Tibial nerve (tissue), 4 donors: ENCODE measurements at regions not wholly inside any gene's neighbourhood (a gene's known extent, or its start where the extent isn't known, plus 50 kb on each side); places are given as distances from the start of the nearest gene placed in this dataset.

ENCODE experiments used
- DNase-seq, 2 donors: peaks; one replicate each; pipeline ENCODE4 v3.0.0-alpha.2; 2019; ENCODE audit warnings: low spot score in 2 of 2
- H3K27ac ChIP-seq, 4 donors: fragments of 200-600 bp; sonication (generic) in 3 of 4; one replicate each; pipeline ENCODE4 v1.5.1; 2017 to 2019; ENCODE audit warnings: mild to moderate bottlenecking in 1 of 4
- H3K27me3 ChIP-seq, 2 donors: fragments of 200-600 bp; sonication (generic) in 1 of 2; one replicate each; pipeline versions ENCODE4 v1.5.1 to v1.6.0; 2017 to 2019
- H3K36me3 ChIP-seq, 3 donors: fragments of 200-600 bp; sonication (generic); one replicate each; pipeline ENCODE4 v1.5.1; 2018 to 2019
- H3K4me1 ChIP-seq, 4 donors: fragments of 200-600 bp; sonication (generic) in 3 of 4; one replicate each; pipeline ENCODE4 v1.5.1; 2017 to 2019
- H3K4me3 ChIP-seq, 4 donors: fragments of 200-600 bp; sonication (generic) in 3 of 4; one replicate each; pipeline ENCODE4 v1.5.1; 2017 to 2019; ENCODE audit warnings: mild to moderate bottlenecking in 1 of 4, moderate library complexity in 1 of 4
- H3K9me3 ChIP-seq, 4 donors: fragments of 200-600 bp; sonication (generic) in 3 of 4; one replicate each; pipeline ENCODE4 v1.5.1; 2017 to 2019
- EP300 ChIP-seq, 2 donors: sonication (generic); formaldehyde crosslinking; IDR thresholded peaks; one replicate each; pipeline ENCODE4 v1.6.1; 2017; ENCODE audit warnings: antibody characterized with exemption in 2 of 2, mild to moderate bottlenecking in 1 of 2
- POLR2A ChIP-seq, 2 donors: fragments of 450-650 bp; IDR thresholded peaks; one replicate each; pipeline ENCODE4 v1.6.1; 2017; ENCODE audit warnings: antibody characterized with exemption in 2 of 2, mild to moderate bottlenecking in 2 of 2, moderate library complexity in 2 of 2
- WGBS, 2 donors: methylation state at CpG; one replicate each; pipeline ENCODE4 v1.1.5; 2018; 5-methylcytosine and 5-hydroxymethylcytosine counted together
- TF ChIP-seq, protein P1 (sequence below), 5 experiments: fragments of 200-600 bp in 3 of 5; fragments of 450-650 bp in 2 of 5; sonication (generic) in 3 of 5; IDR thresholded peaks; one replicate each; pipeline ENCODE4 v1.5.1; 2016 to 2019; ENCODE audit warnings: antibody characterized with exemption in 5 of 5, mild to moderate bottlenecking in 3 of 5, moderate library complexity in 2 of 5

GRCh38 chr9:108479989-108480652, 375.7 kb downstream of the ACTL7B start:
- H3K27ac ChIP-seq = no peak overlapping the region
- 92 to 93% methylated on average over 3 of the region's 3 CpGs for WGBS, 2 donors
- no peaks in the 10 kb centered on the region for H3K27me3 ChIP-seq
- no peaks in the 10 kb centered on the region for H3K9me3 ChIP-seq
- peaks cover 0 to 8% (median 4%) of the 10 kb centered on the region in 4 donors for H3K4me1 ChIP-seq
- no peak for DNase-seq
- H3K4me3 ChIP-seq = no peak overlapping the region
- H3K36me3 ChIP-seq = no peaks in the 10 kb centered on the region
- TF ChIP-seq POLR2A (IDR thresholded peaks at IDR 0.05) (no peak), EP300 (IDR thresholded peaks at IDR 0.05) (no peak)
- TF ChIP-seq, protein P1, sequence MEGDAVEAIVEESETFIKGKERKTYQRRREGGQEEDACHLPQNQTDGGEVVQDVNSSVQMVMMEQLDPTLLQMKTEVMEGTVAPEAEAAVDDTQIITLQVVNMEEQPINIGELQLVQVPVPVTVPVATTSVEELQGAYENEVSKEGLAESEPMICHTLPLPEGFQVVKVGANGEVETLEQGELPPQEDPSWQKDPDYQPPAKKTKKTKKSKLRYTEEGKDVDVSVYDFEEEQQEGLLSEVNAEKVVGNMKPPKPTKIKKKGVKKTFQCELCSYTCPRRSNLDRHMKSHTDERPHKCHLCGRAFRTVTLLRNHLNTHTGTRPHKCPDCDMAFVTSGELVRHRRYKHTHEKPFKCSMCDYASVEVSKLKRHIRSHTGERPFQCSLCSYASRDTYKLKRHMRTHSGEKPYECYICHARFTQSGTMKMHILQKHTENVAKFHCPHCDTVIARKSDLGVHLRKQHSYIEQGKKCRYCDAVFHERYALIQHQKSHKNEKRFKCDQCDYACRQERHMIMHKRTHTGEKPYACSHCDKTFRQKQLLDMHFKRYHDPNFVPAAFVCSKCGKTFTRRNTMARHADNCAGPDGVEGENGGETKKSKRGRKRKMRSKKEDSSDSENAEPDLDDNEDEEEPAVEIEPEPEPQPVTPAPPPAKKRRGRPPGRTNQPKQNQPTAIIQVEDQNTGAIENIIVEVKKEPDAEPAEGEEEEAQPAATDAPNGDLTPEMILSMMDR (IDR thresholded peaks at IDR 0.05) = no peak

GRCh38 chr9:108478431-108479332, 377.1 kb downstream of the ACTL7B start:
- Histone ChIP-seq H3K4me3 (no peak overlapping the region), H3K36me3 (no peaks in the 10 kb centered on the region), H3K4me1 (peaks cover 0 to 18% (median 4%) of the 10 kb centered on the region in 4 donors), H3K27ac (peak overlapping the region; percentile 66 to 91 (median 79)), H3K9me3 (no peaks in the 10 kb centered on the region), H3K27me3 (no peaks in the 10 kb centered on the region)
- 43 to 55% methylated on average over 11 of the region's 11 CpGs for WGBS, 2 donors
- TF ChIP-seq POLR2A (IDR thresholded peaks at IDR 0.05) (no peak), EP300 (IDR thresholded peaks at IDR 0.05) (peak in 1 of 2 donors; percentile 12)
- peak in 1 of 2 donors; percentile 17 for DNase-seq

DNA sequence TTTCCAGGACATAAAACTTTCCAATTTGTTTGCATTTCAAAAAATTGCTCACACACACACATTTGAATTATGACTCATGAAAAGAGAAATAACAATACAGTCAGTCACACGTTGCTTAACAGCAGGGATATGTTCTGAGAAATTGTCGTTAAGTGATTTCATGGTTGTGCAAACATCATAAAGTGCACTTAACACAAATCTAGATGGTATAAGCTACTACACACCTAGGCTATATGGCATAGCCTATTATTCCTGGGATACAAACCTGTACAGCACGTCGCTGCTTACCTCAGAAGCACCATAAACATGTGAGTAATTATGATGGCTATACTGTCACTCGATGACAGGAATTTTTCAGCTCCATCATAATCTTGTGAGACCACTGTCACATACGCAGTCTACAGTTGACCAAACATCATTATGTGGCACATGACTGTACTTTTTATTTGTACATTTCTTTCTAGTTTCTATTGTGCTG, 378.2 kb downstream of the ACTL7B start:
- Histone ChIP-seq H3K27ac (peak overlapping the region in 2 of 4 donors; percentile 66 to 91), H3K27me3 (no peaks in the 10 kb centered on the region), H3K4me1 (peaks cover 0 to 28% (median 6%) of the 10 kb centered on the region in 4 donors), H3K4me3 (no peak overlapping the region), H3K36me3 (no peaks in the 10 kb centered on the region), H3K9me3 (no peaks in the 10 kb centered on the region)
- no peak for TF ChIP-seq POLR2A (IDR thresholded peaks at IDR 0.05)
- TF ChIP-seq, protein P1 (IDR thresholded peaks at IDR 0.05) = no peak
- DNase-seq = no peak
- 74 to 85% methylated on average over 6 of the region's 6 CpGs for WGBS, 2 donors

DNA sequence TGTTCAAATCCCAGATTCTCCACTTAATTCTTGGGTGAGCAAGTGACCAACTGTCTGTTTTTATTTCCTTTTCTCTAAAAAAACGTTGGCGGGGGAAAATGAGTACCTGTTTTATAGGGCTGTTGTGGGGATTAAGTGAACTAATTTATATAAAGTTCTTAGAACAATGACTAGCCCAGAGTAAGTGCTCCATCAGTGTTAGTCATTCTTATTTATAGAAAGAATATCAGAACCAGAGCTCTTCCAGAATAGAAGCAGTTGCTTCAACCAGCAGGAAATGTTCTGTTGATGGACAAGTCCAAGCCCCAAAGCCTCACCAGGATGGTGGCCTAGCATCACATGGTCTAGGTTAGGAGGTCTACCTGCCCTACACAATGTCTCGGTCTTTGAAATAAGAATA, 379.2 kb downstream of the ACTL7B start:
- H3K9me3 ChIP-seq = no peaks in the 10 kb centered on the region
- no peak overlapping the region for H3K27ac ChIP-seq
- TF ChIP-seq POLR2A (IDR thresholded peaks at IDR 0.05) = no peak
- TF ChIP-seq, protein P1 (IDR thresholded peaks at IDR 0.05) = no peak
- no peak for TF ChIP-seq EP300 (IDR thresholded peaks at IDR 0.05)
- WGBS, 2 donors = 53 to 57% methylated on average over 3 of the region's 3 CpGs
- peaks cover 0 to 28% (median 6%) of the 10 kb centered on the region in 4 donors for H3K4me1 ChIP-seq
- no peaks in the 10 kb centered on the region for H3K27me3 ChIP-seq
- no peaks in the 10 kb centered on the region for H3K36me3 ChIP-seq
- DNase-seq = no peak
- no peak overlapping the region for H3K4me3 ChIP-seq

GRCh38 chr9:108475813-108476212, 380.0 kb downstream of the ACTL7B start:
- Histone ChIP-seq H3K4me3 (no peak overlapping the region), H3K36me3 (no peaks in the 10 kb centered on the region), H3K27ac (no peak overlapping the region), H3K9me3 (no peaks in the 10 kb centered on the region), H3K4me1 (peaks cover 0 to 28% (median 6%) of the 10 kb centered on the region in 4 donors), H3K27me3 (no peaks in the 10 kb centered on the region)
- 86 to 87% methylated on average over 2 of the region's 2 CpGs for WGBS, 2 donors
- TF ChIP-seq EP300 (IDR thresholded peaks at IDR 0.05) (no peak), POLR2A (IDR thresholded peaks at IDR 0.05) (no peak)
- TF ChIP-seq, protein P1 (IDR thresholded peaks at IDR 0.05) = no peak
- no peak for DNase-seq
